ENCODE measurements at regions not wholly inside any gene's neighbourhood (a gene's known extent, or its start where the extent isn't known, plus 50 kb on each side); places are given as distances from the start of the nearest gene placed in this dataset.
"Not testable (repeated sequence)": the region's sequence is repeated elsewhere in the genome, so short reads cannot be mapped to it uniquely, and the experiment has no call there.

- no peak for DNase-seq
Observed at GRCh38 chr21:35982717-35983116, 77.6 kb downstream of the SETD4 start.

GRCh38 chr21:35981514-35982070, 78.7 kb downstream of the SETD4 start:
- no peak for DNase-seq

- no peak for DNase-seq
Observed at GRCh38 chr21:35980821-35981220, 79.5 kb downstream of the SETD4 start.

GRCh38 chr21:35977860-35978259, 82.5 kb downstream of the SETD4 start:
- DNase-seq: not testable (repeated sequence)

- DNase-seq: no peak
Observed at GRCh38 chr21:35976929-35977328, 83.4 kb downstream of the SETD4 start.

- DNase-seq: no peak
Observed at GRCh38 chr21:35976481-35976880, 83.8 kb downstream of the SETD4 start.

GRCh38 chr21:35974775-35975174, 85.6 kb downstream of the SETD4 start:
- DNase-seq: peak; percentile 91

- no peak for DNase-seq
Observed at GRCh38 chr21:35971824-35972223, 88.5 kb downstream of the SETD4 start.

- no peak for DNase-seq
Observed at GRCh38 chr21:35969281-35969680, 91.0 kb downstream of the SETD4 start.

GRCh38 chr21:35968564-35968963, 91.8 kb downstream of the SETD4 start:
- no peak for DNase-seq

- no peak for DNase-seq
Observed at GRCh38 chr21:35965699-35966098, 94.6 kb downstream of the SETD4 start.

GRCh38 chr21:35963920-35964451, 96.3 kb downstream of the SETD4 start:
- DNase-seq: peak; percentile 15

GRCh38 chr21:35962917-35963316, 97.4 kb downstream of the SETD4 start:
- DNase-seq: no peak

- DNase-seq: no peak
Observed at GRCh38 chr21:35954066-35954465, 106.3 kb downstream of the SETD4 start.

GRCh38 chr21:35953597-35953996, 106.7 kb downstream of the SETD4 start:
- DNase-seq: no peak

GRCh38 chr21:35952651-35953340, 107.5 kb downstream of the SETD4 start:
- DNase-seq: no peak

- no peak for DNase-seq
Observed at GRCh38 chr21:35948982-35949381, 111.3 kb downstream of the SETD4 start.

- DNase-seq: no peak
Observed at GRCh38 chr21:35945089-35945671, 115.1 kb downstream of the SETD4 start.

- DNase-seq: peak; percentile 49
Observed at GRCh38 chr21:35943752-35944151, 116.6 kb downstream of the SETD4 start.

GRCh38 chr21:35942211-35943144, 117.8 kb downstream of the SETD4 start:
- DNase-seq: no peak

- peak; percentile 53 for DNase-seq
Observed at GRCh38 chr21:35940074-35940927, 120.0 kb downstream of the SETD4 start.

- DNase-seq: no peak
Observed at GRCh38 chr21:35938446-35938845, 121.9 kb downstream of the SETD4 start.

All from SHP77 treated with DMSO at 0.1 percent for 48 hours (cell line).